MM.1S (cell line): ENCODE measurements at regions not wholly inside any gene's neighbourhood (a gene's known extent, or its start where the extent isn't known, plus 50 kb on each side); places are given as distances from the start of the nearest gene placed in this dataset.

Experiments used
- DNase-seq: peaks from one replicate; pipeline ENCODE4 v3.0.0-alpha.2; 2015
- H2AFZ ChIP-seq: fragments of 300-600 bp; sonication (generic); 2 replicates; pipeline ENCODE4 v1.6.0; 2016; ENCODE audit warnings: antibody characterized with exemption, low read length
- H3F3A ChIP-seq: fragments of 300-600 bp; sonication (generic); 2 replicates; pipeline ENCODE4 v1.6.1; 2016; ENCODE audit warnings: mild to moderate bottlenecking, antibody characterized with exemption, low read length, moderate library complexity, mixed read lengths; ENCODE audit not compliant: insufficient read depth
- H3K27ac ChIP-seq: fragments of 300-600 bp; sonication (generic); 2 replicates; pipeline ENCODE4 v1.5.1; 2016; ENCODE audit warnings: mild to moderate bottlenecking, low read length
- H3K27me3 ChIP-seq: fragments of 300-600 bp; sonication (generic); replicated peaks from 2 replicates; pipeline ENCODE4 v1.6.0; 2016; ENCODE audit warnings: low read length; ENCODE audit not compliant: insufficient read depth
- H3K36me3 ChIP-seq: fragments of 300-600 bp; sonication (generic); replicated peaks from 2 replicates; pipeline ENCODE4 v1.6.1; 2016; ENCODE audit warnings: mild to moderate bottlenecking, low read length, mixed read lengths; ENCODE audit not compliant: insufficient read depth
- H3K4me1 ChIP-seq: fragments of 300-600 bp; sonication (generic); 2 replicates; pipeline ENCODE4 v1.6.1; 2016; ENCODE audit warnings: low read length, mixed read lengths
- H3K4me2 ChIP-seq: fragments of 300-600 bp; sonication (generic); 2 replicates; pipeline ENCODE4 v1.6.0; 2016; ENCODE audit warnings: low read depth, low read length
- H3K4me3 ChIP-seq: fragments of 300-600 bp; sonication (generic); 2 replicates; pipeline ENCODE4 v1.5.1; 2016; ENCODE audit warnings: low read length, mixed read lengths
- H3K79me2 ChIP-seq: fragments of 300-600 bp; sonication (generic); 2 replicates; pipeline ENCODE4 v1.6.1; 2016; ENCODE audit warnings: mixed run types, low read length, mixed read lengths
- H3K9ac ChIP-seq: fragments of 300-600 bp; sonication (generic); 2 replicates; pipeline ENCODE4 v1.6.1; 2016; ENCODE audit warnings: low read length, mixed read lengths
- H3K9me2 ChIP-seq: fragments of 300-600 bp; sonication (generic); replicated peaks from 2 replicates; pipeline ENCODE4 v1.6.1; 2016; ENCODE audit warnings: mild to moderate bottlenecking, low read length, mixed read lengths; ENCODE audit not compliant: insufficient read depth
- H3K9me3 ChIP-seq: fragments of 300-600 bp; sonication (generic); replicated peaks from 2 replicates; pipeline ENCODE4 v1.6.1; 2016; ENCODE audit warnings: mild to moderate bottlenecking, low read length, mixed read lengths; ENCODE audit not compliant: insufficient read depth
- H4K20me1 ChIP-seq: fragments of 300-600 bp; sonication (generic); 2 replicates; pipeline ENCODE4 v1.6.1; 2016; ENCODE audit warnings: mild to moderate bottlenecking, low read length, moderate library complexity, mixed read lengths; ENCODE audit not compliant: insufficient read depth
- CTCF ChIP-seq: fragments of 300-600 bp; sonication (generic); IDR thresholded peaks from 2 replicates; pipeline ENCODE4 v1.5.1; 2016; ENCODE audit warnings: antibody characterized with exemption, low read length, mixed read lengths
- EZH2 ChIP-seq: fragments of 300-600 bp; sonication (generic); optimal IDR thresholded peaks from 2 replicates; pipeline ENCODE3; 2017; ENCODE audit warnings: low read depth, mild to moderate bottlenecking, antibody characterized with exemption, low read length, mixed read lengths
- EZH2phosphoT487 ChIP-seq: fragments of 300-600 bp; sonication (generic); IDR thresholded peaks from 2 replicates; pipeline ENCODE4 v1.6.1; 2018; ENCODE audit warnings: antibody characterized with exemption, low read length

DNA sequence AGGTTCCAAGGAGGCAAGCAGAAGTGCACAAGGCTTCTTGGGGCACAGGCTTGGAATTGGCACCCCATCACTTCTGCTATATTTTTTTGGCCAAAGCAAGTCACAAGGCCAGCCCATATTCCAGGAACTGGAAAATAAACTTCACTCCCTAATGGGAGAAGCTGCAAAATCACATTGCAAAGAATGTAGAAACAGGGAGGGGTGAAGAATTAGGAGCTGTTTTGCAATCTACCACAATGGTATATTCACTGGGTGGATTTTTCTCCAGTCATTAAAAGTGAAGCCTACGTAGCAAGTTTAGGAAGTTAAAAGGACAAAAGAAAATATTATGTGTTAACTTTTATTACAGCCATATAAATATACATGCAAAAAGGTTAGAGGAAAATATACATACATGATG lies 464.8 kb downstream of the COG6 start:
- Histone ChIP-seq H3K9ac (no peak overlapping the region), H3K79me2 (no peaks in the 10 kb centered on the region), H2AFZ (no peak overlapping the region), H4K20me1 (no peaks in the 10 kb centered on the region), H3K27ac (no peak overlapping the region), H3K9me3 (no peaks in the 10 kb centered on the region), H3K27me3 (no peaks in the 10 kb centered on the region), H3K4me3 (no peak overlapping the region), H3K36me3 (no peaks in the 10 kb centered on the region), H3K4me2 (no peak overlapping the region), H3K9me2 (no peaks in the 10 kb centered on the region), H3K4me1 (peaks cover under 1% of the 10 kb centered on the region), H3F3A (no peaks in the 10 kb centered on the region)
- no peak for DNase-seq
- TF ChIP-seq EZH2 (no peak), EZH2phosphoT487 (no peak), CTCF (no peak)

DNA sequence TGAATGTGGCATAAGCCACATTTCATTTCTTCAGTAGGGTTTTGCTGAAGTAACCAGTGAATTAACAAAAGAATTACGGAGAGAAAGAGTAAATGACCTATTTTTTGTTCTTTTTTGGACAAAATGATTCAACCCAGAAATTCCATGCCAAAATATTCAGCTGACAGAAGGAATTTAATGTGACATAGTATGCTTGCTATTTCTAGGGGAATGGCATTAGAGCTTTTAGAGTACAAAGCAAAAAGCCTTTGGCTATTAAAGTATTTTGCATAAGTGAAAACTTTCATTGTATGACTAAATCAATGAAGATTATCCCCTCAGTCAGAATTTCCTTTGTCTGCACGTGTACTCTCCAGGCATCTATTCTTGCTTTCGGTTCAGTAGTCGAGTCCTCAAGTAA lies 465.3 kb downstream of the COG6 start:
- peaks cover 2% of the 10 kb centered on the region; the same call in 1 of the 2 replicates for H3F3A ChIP-seq

GRCh38 chr13:40121722-40122121 lies 466.3 kb downstream of the COG6 start:
- Histone ChIP-seq H3K9me3 (no peaks in the 10 kb centered on the region), H4K20me1 (no peaks in the 10 kb centered on the region), H3K4me1 (peaks cover 10% of the 10 kb centered on the region), H3K36me3 (no peaks in the 10 kb centered on the region), H3K9ac (no peak overlapping the region), H3K4me3 (no peak overlapping the region), H3K27ac (no peak overlapping the region), H3K4me2 (no peak overlapping the region), H2AFZ (no peak overlapping the region), H3F3A (peaks cover 7% of the 10 kb centered on the region), H3K27me3 (no peaks in the 10 kb centered on the region), H3K9me2 (no peaks in the 10 kb centered on the region), H3K79me2 (no peaks in the 10 kb centered on the region)
- no peak for DNase-seq
- TF ChIP-seq CTCF, result no peak
- no peak for TF ChIP-seq EZH2
- TF ChIP-seq EZH2phosphoT487, result no peak

More for the DNA sequence above, 465.3 kb downstream of the COG6 start:
- no peaks in the 10 kb centered on the region for H3K27me3 ChIP-seq
- H3K79me2 ChIP-seq, result no peaks in the 10 kb centered on the region
- peaks cover 6% of the 10 kb centered on the region for H3K4me1 ChIP-seq
- no peak overlapping the region for H3K4me3 ChIP-seq
- H3K4me2 ChIP-seq, result no peak overlapping the region
- H3K27ac ChIP-seq, result no peak overlapping the region
- no peak overlapping the region for H2AFZ ChIP-seq
- no peaks in the 10 kb centered on the region for H4K20me1 ChIP-seq
- H3K9me3 ChIP-seq, result no peaks in the 10 kb centered on the region
- TF ChIP-seq EZH2phosphoT487 (no peak), CTCF (no peak), EZH2 (no peak)
- no peaks in the 10 kb centered on the region for H3K36me3 ChIP-seq
- H3K9me2 ChIP-seq, result no peaks in the 10 kb centered on the region
- DNase-seq, result no peak
- H3K9ac ChIP-seq, result no peak overlapping the region
